OCI-LY7 (cell line): ENCODE measurements at regions not wholly inside any gene's neighbourhood (a gene's known extent, or its start where the extent isn't known, plus 50 kb on each side); places are given as distances from the start of the nearest gene placed in this dataset.

Experiments used
- BruUV-seq: library from RNA; stranded (reverse); fragments of 400-500 nt; replicated peaks from 2 replicates; lab custom pipeline; 2021; lab: Mats Ljungman, UMichigan
- CTCF ChIA-PET: fragments of 300-600 bp; sonication (Branson Sonifier 250); formaldehyde crosslinking; loops from one replicate; lab custom pipeline; 2022; ENCODE audit warnings: antibody characterized with exemption; ENCODE audit not compliant: unreplicated experiment; lab: Charles Lee
- POLR2A ChIA-PET: fragments of 300-600 bp; sonication (Branson Sonifier 250); formaldehyde crosslinking; loops from one replicate; lab custom pipeline; 2022; ENCODE audit warnings: antibody characterized with exemption; lab: Charles Lee
- DNase-seq: peaks from one replicate; pipeline ENCODE4 v3.0.0-alpha.2; 2015; ENCODE audit warnings: low spot score
- H2AFZ ChIP-seq: fragments of 200-600 bp; sonication (generic), shearing (Covaris generic); 2 replicates; pipeline ENCODE4 v1.6.1; 2014; ENCODE audit warnings: mild to moderate bottlenecking, antibody characterized with exemption, low read length, moderate library complexity
- H3K27ac ChIP-seq: fragments of 200-600 bp; sonication (generic); 2 replicates; pipeline ENCODE4 v1.5.1; 2014; ENCODE audit warnings: mixed run types, low read depth, mild to moderate bottlenecking, moderate library complexity, low read length, inconsistent platforms; ENCODE audit not compliant: poor library complexity, severe bottlenecking
- H3K36me3 ChIP-seq: fragments of 200-600 bp; sonication (generic); 2 replicates; pipeline ENCODE4 v1.6.1; 2014; ENCODE audit warnings: mild to moderate bottlenecking, antibody characterized with exemption, low read length, moderate library complexity, mixed read lengths; ENCODE audit not compliant: insufficient read depth
- H3K4me1 ChIP-seq: fragments of 200-600 bp; sonication (generic); 2 replicates; pipeline ENCODE4 v1.5.1; 2014; ENCODE audit warnings: mild to moderate bottlenecking, low read length; ENCODE audit not compliant: insufficient read depth, poor library complexity, severe bottlenecking
- H3K4me2 ChIP-seq: fragments of 200-600 bp; sonication (generic); 2 replicates; pipeline ENCODE4 v1.6.1; 2014; ENCODE audit warnings: mild to moderate bottlenecking, low read length
- H3K4me3 ChIP-seq: fragments of 200-600 bp; sonication (generic); 2 replicates; pipeline ENCODE4 v1.5.1; 2014; ENCODE audit warnings: mild to moderate bottlenecking, low read depth, low read length; ENCODE audit not compliant: poor library complexity, severe bottlenecking
- H3K79me2 ChIP-seq: fragments of 200-600 bp; sonication (generic); 2 replicates; pipeline ENCODE4 v1.6.1; 2016; ENCODE audit warnings: low read depth, mild to moderate bottlenecking, low read length, moderate library complexity, mixed read lengths; ENCODE audit not compliant: insufficient read depth
- H3K9me2 ChIP-seq: fragments of 200-600 bp; sonication (generic); 2 replicates; pipeline ENCODE4 v1.6.1; 2016; ENCODE audit warnings: mild to moderate bottlenecking, low read length, mixed read lengths; ENCODE audit not compliant: insufficient read depth
- H3K9me3 ChIP-seq: fragments of 200-600 bp; sonication (generic); 2 replicates; pipeline ENCODE4 v1.6.1; 2014; ENCODE audit warnings: mild to moderate bottlenecking, mixed run types, low read length, mixed read lengths
- H4K20me1 ChIP-seq: fragments of 200-600 bp; sonication (generic); 2 replicates; pipeline ENCODE4 v1.6.1; 2014; ENCODE audit warnings: mild to moderate bottlenecking, antibody characterized with exemption, low read length, moderate library complexity, mixed read lengths; ENCODE audit not compliant: insufficient read depth
- EZH2phosphoT487 ChIP-seq: fragments of 200-600 bp; sonication (generic); IDR thresholded peaks from 2 replicates; pipeline ENCODE4 v1.6.1; 2018; ENCODE audit warnings: low read depth, borderline replicate concordance, mild to moderate bottlenecking, mixed run types, antibody characterized with exemption, low read length, moderate library complexity, mixed read lengths
- intact Hi-C: fragments of 100-400 bp; cut with micrococcal nuclease; formaldehyde crosslinking; loops from one replicate; pipeline ENCODE4 v1.10.0; 2022; ENCODE audit not compliant: unreplicated experiment
- TF ChIP-seq, protein P1 (sequence below): fragments of 200-600 bp; sonication (generic); conservative IDR thresholded peaks from 2 replicates; pipeline ENCODE4 v1.5.1; 2014; ENCODE audit warnings: mild to moderate bottlenecking, antibody characterized with exemption, low read length, moderate library complexity, mixed read lengths

DNA sequence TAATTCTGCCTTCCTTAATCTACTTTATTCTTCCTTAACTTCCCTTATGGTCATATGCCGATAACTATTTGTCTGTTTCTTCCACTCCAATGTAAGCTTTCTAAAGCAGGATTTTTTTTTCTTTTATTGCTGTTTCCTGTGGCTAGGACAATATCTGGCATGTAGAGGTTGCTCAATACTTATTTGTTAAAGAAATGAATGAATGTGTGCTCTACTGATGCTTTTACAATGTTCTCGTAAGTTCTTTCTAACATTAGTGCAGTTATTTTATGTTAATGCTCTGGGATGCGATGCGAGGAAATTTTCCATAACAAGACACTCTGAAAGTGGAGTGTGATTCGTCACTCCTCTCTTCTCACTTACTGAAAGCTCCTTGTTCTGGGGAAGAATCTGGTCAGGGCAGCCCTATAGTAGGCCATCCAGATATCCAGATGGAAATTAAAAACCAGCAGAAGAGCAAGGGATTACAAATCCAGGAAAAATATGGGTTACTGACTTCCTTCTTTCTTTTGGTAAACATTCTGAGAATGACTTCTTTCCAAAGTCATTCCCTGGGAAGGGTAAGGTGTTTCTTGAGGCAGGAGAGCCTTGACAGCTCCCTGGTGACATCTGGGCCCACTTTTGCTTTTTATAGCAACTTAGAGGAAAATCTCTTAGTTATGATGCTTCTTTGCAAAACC is 420.4 kb downstream of the PDCD6IP start:
- CTCF ChIA-PET, result no interaction called here
- H2AFZ ChIP-seq, result peak overlapping the region; percentile 37
- no peaks in the 10 kb centered on the region for H3K9me2 ChIP-seq
- no TSS peak for BruUV-seq
- POLR2A ChIA-PET, result interaction anchor here (1.9 kb wide), 1 partner anchor 10 kb away, joined by 6 read pairs; no protein-coding TSS in a partner anchor
- TF ChIP-seq, protein P1, sequence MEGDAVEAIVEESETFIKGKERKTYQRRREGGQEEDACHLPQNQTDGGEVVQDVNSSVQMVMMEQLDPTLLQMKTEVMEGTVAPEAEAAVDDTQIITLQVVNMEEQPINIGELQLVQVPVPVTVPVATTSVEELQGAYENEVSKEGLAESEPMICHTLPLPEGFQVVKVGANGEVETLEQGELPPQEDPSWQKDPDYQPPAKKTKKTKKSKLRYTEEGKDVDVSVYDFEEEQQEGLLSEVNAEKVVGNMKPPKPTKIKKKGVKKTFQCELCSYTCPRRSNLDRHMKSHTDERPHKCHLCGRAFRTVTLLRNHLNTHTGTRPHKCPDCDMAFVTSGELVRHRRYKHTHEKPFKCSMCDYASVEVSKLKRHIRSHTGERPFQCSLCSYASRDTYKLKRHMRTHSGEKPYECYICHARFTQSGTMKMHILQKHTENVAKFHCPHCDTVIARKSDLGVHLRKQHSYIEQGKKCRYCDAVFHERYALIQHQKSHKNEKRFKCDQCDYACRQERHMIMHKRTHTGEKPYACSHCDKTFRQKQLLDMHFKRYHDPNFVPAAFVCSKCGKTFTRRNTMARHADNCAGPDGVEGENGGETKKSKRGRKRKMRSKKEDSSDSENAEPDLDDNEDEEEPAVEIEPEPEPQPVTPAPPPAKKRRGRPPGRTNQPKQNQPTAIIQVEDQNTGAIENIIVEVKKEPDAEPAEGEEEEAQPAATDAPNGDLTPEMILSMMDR, result no peak
- TF ChIP-seq EZH2phosphoT487, result no peak
- H3K4me1 ChIP-seq, result peaks cover 4% of the 10 kb centered on the region
- no peaks in the 10 kb centered on the region for H4K20me1 ChIP-seq
- H3K4me2 ChIP-seq, result no peak overlapping the region
- H3K9me3 ChIP-seq, result no peaks in the 10 kb centered on the region
- intact Hi-C loops, result no loop called here
- no peak overlapping the region for H3K4me3 ChIP-seq
- no peaks in the 10 kb centered on the region for H3K36me3 ChIP-seq
- H3K27ac ChIP-seq, result no peak overlapping the region
- no peak for DNase-seq
- H3K79me2 ChIP-seq, result no peaks in the 10 kb centered on the region

DNA sequence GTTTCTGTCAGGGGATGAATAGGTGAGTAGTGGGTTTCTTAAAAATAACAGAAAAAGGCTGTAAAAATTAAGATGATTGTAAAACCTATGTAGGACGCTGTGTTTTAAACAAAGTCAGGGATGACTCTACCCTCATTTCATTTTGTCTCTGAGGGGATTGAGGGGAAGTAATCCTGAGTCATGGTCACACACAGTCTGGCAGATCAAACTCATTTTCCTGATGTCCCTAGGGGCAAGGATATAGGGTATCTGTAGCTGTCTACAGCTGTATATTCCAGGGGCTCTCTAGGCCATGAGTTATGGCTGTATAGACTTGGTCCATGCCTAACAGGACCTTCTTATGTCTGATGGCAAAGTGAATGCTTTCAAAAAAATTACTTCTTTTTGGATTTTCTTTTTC is 421.1 kb downstream of the PDCD6IP start:
- POLR2A ChIA-PET, result interaction anchor here (1.9 kb wide), 1 partner anchor 11 kb away, joined by 6 read pairs; no protein-coding TSS in a partner anchor
- no peak overlapping the region for H3K27ac ChIP-seq

More for the DNA sequence above, 421.1 kb downstream of the PDCD6IP start:
- Histone ChIP-seq H3K4me2 (no peak overlapping the region), H4K20me1 (no peaks in the 10 kb centered on the region), H2AFZ (no peak overlapping the region), H3K4me3 (no peak overlapping the region), H3K36me3 (no peaks in the 10 kb centered on the region), H3K79me2 (no peaks in the 10 kb centered on the region), H3K9me2 (no peaks in the 10 kb centered on the region), H3K9me3 (no peaks in the 10 kb centered on the region), H3K4me1 (peaks cover 4% of the 10 kb centered on the region)
- no peak for DNase-seq
- BruUV-seq, result no TSS peak
- no peak for TF ChIP-seq EZH2phosphoT487
- TF ChIP-seq, protein P1, result no peak
- intact Hi-C loops, result no loop called here
- CTCF ChIA-PET, result no interaction called here
